ENCODE measurements at regions not wholly inside any gene's neighbourhood (a gene's known extent, or its start where the extent isn't known, plus 50 kb on each side); places are given as distances from the start of the nearest gene placed in this dataset.
A peak's percentile ranks its signal among the peaks of the same experiment; 100 is the strongest.

- Histone ChIP-seq H3K4me3 (no peak overlapping the region), H3K4me1 (ENCODE audit: control insufficient read depth in 5 of 5, insufficient read depth in 5 of 5, low read length in 5 of 5) (peaks cover 0 to 6% (median 4%) of the 10 kb centered on the region in 5 donors), H3K9ac (ENCODE audit: insufficient read depth in 1 of 2, low read length in 2 of 2) (no peak overlapping the region), H3K36me3 (ENCODE audit: control insufficient read depth in 4 of 4, insufficient read depth in 4 of 4, low read length in 4 of 4) (no peaks in the 10 kb centered on the region), H3K9me3 (ENCODE audit: control insufficient read depth in 4 of 4, insufficient read depth in 3 of 4, low read length in 3 of 4) (peaks cover 0 to 1% (median 0%) of the 10 kb centered on the region in 4 donors), H3K27ac (ENCODE audit: low read depth in 1 of 2, low read length in 1 of 2) (no peak overlapping the region), H3K27me3 (ENCODE audit: control insufficient read depth in 3 of 3, insufficient read depth in 3 of 3, low read length in 2 of 3) (peaks cover 0 to 3% (median 0%) of the 10 kb centered on the region in 3 donors)
- ATAC-seq (ENCODE audit: insufficient read depth, low FRiP score), result no peak
- WGBS, 2 donors, result 72 to 73% methylated on average over 15 of the region's 15 CpGs
- DNase-seq, result no peak
- TF ChIP-seq, protein P1, sequence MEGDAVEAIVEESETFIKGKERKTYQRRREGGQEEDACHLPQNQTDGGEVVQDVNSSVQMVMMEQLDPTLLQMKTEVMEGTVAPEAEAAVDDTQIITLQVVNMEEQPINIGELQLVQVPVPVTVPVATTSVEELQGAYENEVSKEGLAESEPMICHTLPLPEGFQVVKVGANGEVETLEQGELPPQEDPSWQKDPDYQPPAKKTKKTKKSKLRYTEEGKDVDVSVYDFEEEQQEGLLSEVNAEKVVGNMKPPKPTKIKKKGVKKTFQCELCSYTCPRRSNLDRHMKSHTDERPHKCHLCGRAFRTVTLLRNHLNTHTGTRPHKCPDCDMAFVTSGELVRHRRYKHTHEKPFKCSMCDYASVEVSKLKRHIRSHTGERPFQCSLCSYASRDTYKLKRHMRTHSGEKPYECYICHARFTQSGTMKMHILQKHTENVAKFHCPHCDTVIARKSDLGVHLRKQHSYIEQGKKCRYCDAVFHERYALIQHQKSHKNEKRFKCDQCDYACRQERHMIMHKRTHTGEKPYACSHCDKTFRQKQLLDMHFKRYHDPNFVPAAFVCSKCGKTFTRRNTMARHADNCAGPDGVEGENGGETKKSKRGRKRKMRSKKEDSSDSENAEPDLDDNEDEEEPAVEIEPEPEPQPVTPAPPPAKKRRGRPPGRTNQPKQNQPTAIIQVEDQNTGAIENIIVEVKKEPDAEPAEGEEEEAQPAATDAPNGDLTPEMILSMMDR (IDR thresholded peaks at IDR 0.05; ENCODE audit: control extremely low read depth, extremely low read depth), result no peak
These were observed 71.5 kb downstream of the SLC4A3 start for GRCh38 chr2:219698748-219699439.

- ATAC-seq (ENCODE audit: insufficient read depth, low FRiP score) (no peak), DNase-seq (no peak)
- no peak overlapping the region for H3K4me3 ChIP-seq
- no peak overlapping the region for H3K27ac ChIP-seq (ENCODE audit: low read depth in 1 of 2, low read length in 1 of 2)
- 90 to 93% methylated on average over 8 of the region's 8 CpGs for WGBS, 2 donors
- peaks cover 0 to 3% (median 0%) of the 10 kb centered on the region in 3 donors for H3K27me3 ChIP-seq (ENCODE audit: control insufficient read depth in 3 of 3, insufficient read depth in 3 of 3, low read length in 2 of 3)
- TF ChIP-seq, protein P1 (IDR thresholded peaks at IDR 0.05; ENCODE audit: control extremely low read depth, extremely low read depth), result no peak
- no peak overlapping the region for H3K9ac ChIP-seq (ENCODE audit: insufficient read depth in 1 of 2, low read length in 2 of 2)
- H3K9me3 ChIP-seq (ENCODE audit: control insufficient read depth in 4 of 4, insufficient read depth in 3 of 4, low read length in 3 of 4), result peaks cover 0 to 1% (median 0%) of the 10 kb centered on the region in 4 donors
- H3K4me1 ChIP-seq (ENCODE audit: control insufficient read depth in 5 of 5, insufficient read depth in 5 of 5, low read length in 5 of 5), result peaks cover 0 to 6% (median 4%) of the 10 kb centered on the region in 5 donors
- H3K36me3 ChIP-seq (ENCODE audit: control insufficient read depth in 4 of 4, insufficient read depth in 4 of 4, low read length in 4 of 4), result no peaks in the 10 kb centered on the region
These were observed 72.0 kb downstream of the SLC4A3 start for GRCh38 chr2:219699440-219699821.

DNA sequence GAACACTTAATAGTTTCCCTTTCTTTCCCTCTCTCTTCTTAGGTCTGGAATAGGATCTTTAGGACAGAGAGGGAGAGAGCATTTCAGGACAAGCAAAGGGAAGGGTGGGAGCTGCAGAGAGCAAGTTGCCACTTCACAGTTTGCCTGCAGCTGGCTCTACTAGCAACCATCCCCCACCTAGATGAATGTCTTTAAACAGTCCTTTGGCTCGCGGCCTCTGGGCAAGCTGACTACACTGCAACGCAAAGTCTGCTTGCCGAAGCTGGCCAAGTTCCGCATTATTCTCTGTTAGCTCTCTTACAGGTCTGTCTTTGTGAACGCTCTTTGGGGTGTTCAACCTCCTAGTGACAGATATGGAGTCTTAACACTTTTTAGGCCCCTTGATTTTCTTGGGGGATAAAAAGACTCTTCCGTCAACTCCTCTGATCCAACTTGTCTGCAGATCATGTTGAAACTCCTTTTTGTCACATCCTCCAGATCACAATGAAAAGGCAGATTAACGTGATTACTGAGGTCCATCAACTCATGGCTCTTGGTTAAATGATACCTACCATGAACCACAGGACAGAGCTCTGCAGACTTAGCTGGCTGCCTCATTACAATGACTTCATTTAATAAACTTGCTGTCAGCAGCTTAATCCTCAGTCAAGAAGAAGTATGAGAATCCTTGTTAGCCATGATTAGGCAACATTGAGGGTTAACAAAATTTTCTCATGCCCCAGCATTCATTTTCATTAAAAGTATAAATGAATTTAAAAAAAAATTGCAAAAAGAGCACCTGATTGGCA, 74.6 kb downstream of the SLC4A3 start:
- ATAC-seq (ENCODE audit: insufficient read depth, low FRiP score) (no peak), DNase-seq (peak; percentile 51 to 65 (median 51))
- no peak overlapping the region for H3K9ac ChIP-seq (ENCODE audit: insufficient read depth in 1 of 2, low read length in 2 of 2)

More for the DNA sequence above, 74.6 kb downstream of the SLC4A3 start:
- peaks cover 0 to 6% (median 4%) of the 10 kb centered on the region in 5 donors for H3K4me1 ChIP-seq (ENCODE audit: control insufficient read depth in 5 of 5, insufficient read depth in 5 of 5, low read length in 5 of 5)
- no peaks in the 10 kb centered on the region for H3K36me3 ChIP-seq (ENCODE audit: control insufficient read depth in 4 of 4, insufficient read depth in 4 of 4, low read length in 4 of 4)
- H3K27me3 ChIP-seq (ENCODE audit: control insufficient read depth in 3 of 3, insufficient read depth in 3 of 3, low read length in 2 of 3), result peaks cover 0 to 2% (median 0%) of the 10 kb centered on the region in 3 donors
- 63 to 69% methylated on average over 8 of the region's 8 CpGs for WGBS, 2 donors
- no peak overlapping the region for H3K4me3 ChIP-seq
- TF ChIP-seq, protein P1 (IDR thresholded peaks at IDR 0.05; ENCODE audit: control extremely low read depth, extremely low read depth), result no peak
- H3K9me3 ChIP-seq (ENCODE audit: control insufficient read depth in 4 of 4, insufficient read depth in 3 of 4, low read length in 3 of 4), result no peaks in the 10 kb centered on the region
- H3K27ac ChIP-seq (ENCODE audit: low read depth in 1 of 2, low read length in 1 of 2), result peak overlapping the region in 1 of 2 donors; percentile 33

Data from lung (tissue), 11 donors.